HFFc6 (cell line): ENCODE measurements at regions not wholly inside any gene's neighbourhood (a gene's known extent, or its start where the extent isn't known, plus 50 kb on each side); places are given as distances from the start of the nearest gene placed in this dataset.

ENCODE experiments used
- DNase-seq: peaks from one replicate; pipeline ENCODE4 v3.0.0-alpha.2; 2018
- H3K27ac Mint-ChIP-seq: 2 replicates; pipeline ENCODE4 v1.8.0; 2020; ENCODE audit warnings: mild to moderate bottlenecking, mixed read lengths
- H3K27me3 Mint-ChIP-seq: 2 replicates; pipeline ENCODE4 v1.8.0; 2021; ENCODE audit warnings: mild to moderate bottlenecking, moderate library complexity, mixed read lengths; ENCODE audit not compliant: insufficient read depth
- H3K36me3 Mint-ChIP-seq: 2 replicates; pipeline ENCODE4 v1.8.0; 2021; ENCODE audit warnings: low read depth, mixed read lengths
- H3K4me1 Mint-ChIP-seq: 2 replicates; pipeline ENCODE4 v1.8.0; 2020; ENCODE audit warnings: low read depth, mixed read lengths
- H3K4me3 Mint-ChIP-seq: 2 replicates; pipeline ENCODE4 v1.8.0; 2020; ENCODE audit warnings: mild to moderate bottlenecking, moderate library complexity, mixed read lengths
- H3K9me3 Mint-ChIP-seq: 2 replicates; pipeline ENCODE4 v1.8.0; 2020; ENCODE audit warnings: mild to moderate bottlenecking, mixed read lengths
- TF ChIP-seq, protein P1 (sequence below): fragments of 200-600 bp; sonication (generic); IDR thresholded peaks from 2 replicates; pipeline ENCODE4 v1.5.0; 2021; ENCODE audit warnings: antibody characterized with exemption, mild to moderate bottlenecking

DNA sequence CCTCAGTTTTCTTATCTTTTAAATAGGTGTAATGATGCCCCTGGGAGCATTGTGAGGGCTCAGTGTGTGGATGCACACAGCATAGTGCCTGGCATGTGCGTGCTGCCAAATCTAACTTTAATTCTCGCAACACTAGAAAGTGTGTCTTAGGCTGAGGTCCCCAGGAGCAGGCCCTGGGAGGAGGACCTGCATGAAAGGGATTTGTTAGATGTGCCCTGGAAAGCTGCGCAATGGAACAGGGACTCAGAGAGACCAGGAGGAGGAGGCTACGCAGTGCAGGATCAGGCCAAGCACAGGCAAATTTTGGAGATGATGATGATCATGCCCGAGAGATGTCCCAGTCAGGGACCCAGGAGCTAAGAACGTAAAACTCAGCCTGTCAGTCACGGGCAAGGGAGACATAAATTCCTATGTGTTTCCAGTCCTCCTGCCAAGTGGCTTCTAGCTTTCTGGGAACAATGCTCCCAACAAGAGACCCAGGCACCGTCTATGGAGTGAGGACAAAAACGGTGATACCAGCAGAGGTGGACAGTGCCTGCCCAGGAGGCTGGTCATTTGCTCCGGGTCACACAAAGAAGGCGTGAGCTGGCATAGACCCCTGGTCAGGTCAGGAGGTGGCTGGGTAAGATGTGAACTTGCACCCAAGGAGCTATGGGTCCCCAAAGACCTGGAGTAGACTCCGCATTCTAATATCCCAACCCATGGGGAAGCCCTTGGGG lies 352.2 kb upstream of the TNRC6C start:
- no peak overlapping the region for H3K4me3 Mint-ChIP-seq
- no peak for DNase-seq

DNA sequence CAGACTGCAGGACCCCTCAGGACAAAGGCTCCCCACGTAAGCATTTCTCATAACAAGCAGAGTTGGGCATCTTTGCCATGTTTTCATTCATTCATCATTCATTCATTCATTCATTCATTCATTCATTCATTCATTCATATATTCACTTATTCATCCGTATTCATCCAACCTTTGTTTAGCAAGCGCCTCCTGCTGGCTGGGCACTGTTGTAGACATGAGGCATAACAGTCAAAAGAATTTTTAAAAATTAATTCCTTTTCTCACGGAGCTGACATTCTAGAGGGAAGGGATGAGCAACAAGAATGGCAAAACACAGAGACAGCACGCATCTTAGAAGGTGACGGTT lies 351.7 kb upstream of the TNRC6C start:
- DNase-seq = no peak
- Mint-ChIP-seq H3K9me3 (no peaks in the 10 kb centered on the region), H3K27me3 (peaks cover 37% of the 10 kb centered on the region), H3K27ac (no peak overlapping the region), H3K36me3 (no peaks in the 10 kb centered on the region), H3K4me1 (peaks cover 31% of the 10 kb centered on the region), H3K4me3 (no peak overlapping the region)
- TF ChIP-seq, protein P1, sequence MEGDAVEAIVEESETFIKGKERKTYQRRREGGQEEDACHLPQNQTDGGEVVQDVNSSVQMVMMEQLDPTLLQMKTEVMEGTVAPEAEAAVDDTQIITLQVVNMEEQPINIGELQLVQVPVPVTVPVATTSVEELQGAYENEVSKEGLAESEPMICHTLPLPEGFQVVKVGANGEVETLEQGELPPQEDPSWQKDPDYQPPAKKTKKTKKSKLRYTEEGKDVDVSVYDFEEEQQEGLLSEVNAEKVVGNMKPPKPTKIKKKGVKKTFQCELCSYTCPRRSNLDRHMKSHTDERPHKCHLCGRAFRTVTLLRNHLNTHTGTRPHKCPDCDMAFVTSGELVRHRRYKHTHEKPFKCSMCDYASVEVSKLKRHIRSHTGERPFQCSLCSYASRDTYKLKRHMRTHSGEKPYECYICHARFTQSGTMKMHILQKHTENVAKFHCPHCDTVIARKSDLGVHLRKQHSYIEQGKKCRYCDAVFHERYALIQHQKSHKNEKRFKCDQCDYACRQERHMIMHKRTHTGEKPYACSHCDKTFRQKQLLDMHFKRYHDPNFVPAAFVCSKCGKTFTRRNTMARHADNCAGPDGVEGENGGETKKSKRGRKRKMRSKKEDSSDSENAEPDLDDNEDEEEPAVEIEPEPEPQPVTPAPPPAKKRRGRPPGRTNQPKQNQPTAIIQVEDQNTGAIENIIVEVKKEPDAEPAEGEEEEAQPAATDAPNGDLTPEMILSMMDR = peak; percentile 62

More for the DNA sequence above, 352.2 kb upstream of the TNRC6C start:
- TF ChIP-seq, protein P1 = no peak
- Mint-ChIP-seq H3K27me3 (peaks cover 33% of the 10 kb centered on the region), H3K36me3 (no peaks in the 10 kb centered on the region), H3K27ac (no peak overlapping the region), H3K4me1 (peaks cover 35% of the 10 kb centered on the region), H3K9me3 (no peaks in the 10 kb centered on the region)

DNA sequence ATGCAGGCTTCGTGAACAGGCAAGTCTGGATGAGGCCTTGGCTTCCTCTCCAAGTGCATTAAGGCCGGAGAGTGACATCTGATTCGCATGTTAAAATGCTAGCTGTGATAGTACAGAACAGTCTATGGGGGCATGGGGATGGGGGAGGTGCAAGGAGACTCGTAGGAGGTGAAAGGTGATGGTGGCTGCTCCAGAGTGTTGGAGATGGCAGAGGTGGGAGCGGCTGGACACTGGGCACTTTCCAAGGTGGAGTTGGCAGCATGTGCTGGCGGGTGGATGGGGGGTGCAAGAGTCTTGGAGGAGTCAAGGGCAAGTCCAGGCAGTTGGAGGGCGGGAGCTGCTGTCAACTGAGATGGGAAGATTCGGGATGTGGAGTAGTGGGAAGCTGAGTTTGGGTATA lies 350.9 kb upstream of the TNRC6C start:
- Mint-ChIP-seq H3K4me3 (no peak overlapping the region), H3K27ac (no peak overlapping the region), H3K4me1 (peaks cover 23% of the 10 kb centered on the region), H3K9me3 (no peaks in the 10 kb centered on the region), H3K36me3 (no peaks in the 10 kb centered on the region), H3K27me3 (peaks cover 38% of the 10 kb centered on the region)
- TF ChIP-seq, protein P1 = no peak
- no peak for DNase-seq

DNA sequence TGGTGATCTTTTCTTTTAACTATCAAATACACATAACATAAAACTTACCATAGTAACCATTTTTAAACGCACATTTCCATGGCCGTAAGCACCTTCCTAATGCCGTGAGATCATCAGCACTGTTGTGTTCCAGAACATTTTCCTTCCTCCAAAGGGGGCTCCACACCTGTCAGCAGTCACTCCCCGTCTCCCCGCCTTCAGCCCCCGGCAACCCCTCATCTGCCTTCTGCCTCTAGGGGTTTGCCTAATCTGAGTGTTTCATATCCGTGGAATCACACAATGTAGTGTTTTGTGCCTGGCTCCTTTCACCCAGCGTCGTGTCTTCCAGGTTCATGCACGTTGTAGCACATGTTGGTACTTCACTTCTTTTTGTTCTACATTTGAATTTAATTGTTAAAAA lies 350.1 kb upstream of the TNRC6C start:
- Mint-ChIP-seq H3K9me3 (no peaks in the 10 kb centered on the region), H3K4me1 (peaks cover 19% of the 10 kb centered on the region), H3K36me3 (no peaks in the 10 kb centered on the region), H3K4me3 (no peak overlapping the region), H3K27me3 (peaks cover 43% of the 10 kb centered on the region), H3K27ac (no peak overlapping the region)
- DNase-seq = no peak
- TF ChIP-seq, protein P1 = no peak

DNA sequence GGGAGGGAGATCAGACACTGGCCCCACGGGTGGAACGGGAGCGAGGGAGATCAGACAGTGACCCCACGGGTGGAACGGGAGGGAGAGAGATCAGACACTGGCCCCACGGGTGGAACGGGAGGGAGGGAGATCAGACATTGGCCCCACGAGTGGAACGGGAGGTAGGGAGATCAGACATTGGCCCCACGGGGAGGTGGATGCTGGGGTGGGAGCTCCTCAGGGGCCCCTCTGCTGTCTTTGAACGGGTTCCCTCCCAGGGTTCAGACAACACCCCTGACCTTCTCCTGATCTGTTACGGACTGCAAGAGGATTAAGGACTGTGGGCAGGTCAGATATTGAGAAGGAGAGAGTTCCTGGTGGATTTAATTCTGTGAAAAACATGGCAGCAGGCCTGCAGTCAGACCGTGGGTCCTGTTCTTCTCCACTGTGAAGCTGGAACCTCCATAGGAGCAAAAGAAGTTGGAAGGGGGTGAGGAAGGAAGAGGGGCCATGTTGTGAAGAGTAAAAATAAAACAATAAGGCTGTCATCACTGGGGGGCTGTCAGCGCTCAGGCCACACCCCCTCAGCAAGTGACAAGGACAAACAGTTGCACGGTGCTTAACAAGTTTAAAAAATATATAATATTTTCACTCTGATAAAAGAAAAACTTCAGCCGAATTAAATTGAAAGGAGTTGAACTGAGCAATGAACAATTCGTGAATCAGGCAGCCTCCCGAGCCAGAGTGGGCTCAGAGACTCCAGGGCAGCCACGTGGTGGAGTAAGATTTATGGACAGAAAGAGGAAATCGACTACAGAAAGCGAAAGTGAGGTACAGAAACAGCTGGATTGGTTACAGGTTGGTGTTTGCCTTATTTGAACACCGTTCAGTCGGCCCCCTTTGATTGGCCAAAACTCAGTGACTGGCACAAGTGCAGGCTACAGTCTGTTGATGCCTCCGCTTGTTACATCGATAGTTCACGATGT lies 348.7 kb upstream of the TNRC6C start:
- no peak overlapping the region for H3K27ac Mint-ChIP-seq
- peaks cover 19% of the 10 kb centered on the region for H3K4me1 Mint-ChIP-seq
- peak overlapping the region; percentile 63 for H3K4me3 Mint-ChIP-seq
- no peak for DNase-seq
- no peaks in the 10 kb centered on the region for H3K9me3 Mint-ChIP-seq
- no peaks in the 10 kb centered on the region for H3K36me3 Mint-ChIP-seq
- TF ChIP-seq, protein P1 = no peak
- peaks cover 48% of the 10 kb centered on the region for H3K27me3 Mint-ChIP-seq
